Smooth muscle cell (in vitro differentiated cells): ENCODE measurements at regions not wholly inside any gene's neighbourhood (a gene's known extent, or its start where the extent isn't known, plus 50 kb on each side); places are given as distances from the start of the nearest gene placed in this dataset.

Source experiments
- DNase-seq: peaks from one replicate; lab custom pipeline; 2025; ENCODE audit not compliant: unreplicated experiment; lab: John Stamatoyannopoulos, UW
- H2AFZ ChIP-seq: fragments of 200-600 bp; sonication (generic); 2 replicates; pipeline ENCODE4 v1.6.0; 2016; ENCODE audit warnings: antibody characterized with exemption, low read depth, mild to moderate bottlenecking
- H3F3A ChIP-seq: fragments of 200-600 bp; sonication (generic); 2 replicates; pipeline ENCODE4 v1.6.0; 2017; ENCODE audit warnings: antibody characterized with exemption, low read depth
- H3K27ac ChIP-seq: fragments of 200-600 bp; sonication (generic); 2 replicates; pipeline ENCODE4 v1.5.1; 2016; ENCODE audit warnings: low read depth, mild to moderate bottlenecking
- H3K27me3 ChIP-seq: fragments of 200-600 bp; sonication (generic); 2 replicates; pipeline ENCODE4 v1.6.1; 2016; ENCODE audit warnings: low read depth, mild to moderate bottlenecking
- H3K36me3 ChIP-seq: fragments of 200-600 bp; sonication (generic); 2 replicates; pipeline ENCODE4 v1.5.1; 2016; ENCODE audit warnings: low read depth
- H3K4me1 ChIP-seq: fragments of 200-600 bp; sonication (generic); 2 replicates; pipeline ENCODE4 v1.5.1; 2016; ENCODE audit warnings: low read depth
- H3K4me2 ChIP-seq: fragments of 200-600 bp; sonication (generic); 2 replicates; pipeline ENCODE4 v1.6.0; 2016; ENCODE audit warnings: mild to moderate bottlenecking
- H3K4me3 ChIP-seq: fragments of 200-600 bp; sonication (generic); 2 replicates; pipeline ENCODE4 v1.5.1; 2016; ENCODE audit warnings: mild to moderate bottlenecking
- H3K79me2 ChIP-seq: fragments of 200-600 bp; sonication (generic); 2 replicates; pipeline ENCODE4 v1.6.0; 2016; ENCODE audit warnings: low read depth, mild to moderate bottlenecking
- H3K9ac ChIP-seq: fragments of 200-600 bp; sonication (generic); 2 replicates; pipeline ENCODE4 v1.6.0; 2016; ENCODE audit warnings: low read depth
- H3K9me3 ChIP-seq: fragments of 200-600 bp; sonication (generic); replicated peaks from 2 replicates; pipeline ENCODE4 v1.5.1; 2016; ENCODE audit warnings: low read depth
- H4K20me1 ChIP-seq: fragments of 200-600 bp; sonication (generic); 2 replicates; pipeline ENCODE4 v1.6.0; 2016; ENCODE audit warnings: low read depth
- CTCF ChIP-seq: fragments of 200-600 bp; sonication (generic); IDR thresholded peaks from 2 replicates; pipeline ENCODE4 v1.5.1; 2017; ENCODE audit warnings: borderline replicate concordance, mild to moderate bottlenecking, antibody characterized with exemption; ENCODE audit not compliant: insufficient read depth, poor library complexity, severe bottlenecking
- WGBS: methylation state at CpG from one replicate; pipeline ENCODE4 v1.1.7; 2016; ENCODE audit warnings: low lambda C conversion rate; 5-methylcytosine and 5-hydroxymethylcytosine counted together

- TF ChIP-seq CTCF = no peak
- no peaks in the 10 kb centered on the region for H3F3A ChIP-seq
- H3K9me3 ChIP-seq = no peaks in the 10 kb centered on the region
- WGBS = 51% methylated on average over 5 of the region's 5 CpGs
- no peak overlapping the region for H2AFZ ChIP-seq
- no peak overlapping the region for H3K4me3 ChIP-seq
- H3K27me3 ChIP-seq = no peaks in the 10 kb centered on the region
- no peaks in the 10 kb centered on the region for H4K20me1 ChIP-seq
- no peak overlapping the region for H3K4me2 ChIP-seq
- no peaks in the 10 kb centered on the region for H3K4me1 ChIP-seq
- DNase-seq = no peak
- H3K27ac ChIP-seq = no peak overlapping the region
- no peaks in the 10 kb centered on the region for H3K79me2 ChIP-seq
- H3K36me3 ChIP-seq = no peaks in the 10 kb centered on the region
- no peak overlapping the region for H3K9ac ChIP-seq
Observed at GRCh38 chr7:40996233-40996677, 706.6 kb downstream of the INHBA start.

GRCh38 chr7:40990841-40991240 lies 712.0 kb downstream of the INHBA start:
- no peaks in the 10 kb centered on the region for H4K20me1 ChIP-seq
- H3K4me2 ChIP-seq = no peak overlapping the region
- WGBS = 99% methylated on average over 3 of the region's 3 CpGs
- H3F3A ChIP-seq = no peaks in the 10 kb centered on the region
- DNase-seq = no peak
- H3K36me3 ChIP-seq = no peaks in the 10 kb centered on the region
- no peaks in the 10 kb centered on the region for H3K27me3 ChIP-seq
- no peak for TF ChIP-seq CTCF
- H3K27ac ChIP-seq = no peak overlapping the region
- H3K4me3 ChIP-seq = no peak overlapping the region
- no peaks in the 10 kb centered on the region for H3K4me1 ChIP-seq
- no peak overlapping the region for H3K9ac ChIP-seq
- no peaks in the 10 kb centered on the region for H3K79me2 ChIP-seq
- H2AFZ ChIP-seq = no peak overlapping the region
- no peaks in the 10 kb centered on the region for H3K9me3 ChIP-seq

- H3K27ac ChIP-seq = no peak overlapping the region
- WGBS = 100% methylated on average over 2 of the region's 2 CpGs
- no peak overlapping the region for H3K4me3 ChIP-seq
- H3F3A ChIP-seq = no peaks in the 10 kb centered on the region
- H3K4me1 ChIP-seq = no peaks in the 10 kb centered on the region
- H3K9ac ChIP-seq = no peak overlapping the region
- no peak for DNase-seq
- TF ChIP-seq CTCF = no peak
- H3K79me2 ChIP-seq = no peaks in the 10 kb centered on the region
- no peak overlapping the region for H2AFZ ChIP-seq
- H3K36me3 ChIP-seq = no peaks in the 10 kb centered on the region
- H3K4me2 ChIP-seq = no peak overlapping the region
- no peaks in the 10 kb centered on the region for H3K27me3 ChIP-seq
- H4K20me1 ChIP-seq = no peaks in the 10 kb centered on the region
- no peaks in the 10 kb centered on the region for H3K9me3 ChIP-seq
Observed at GRCh38 chr7:40987571-40987970, 715.3 kb downstream of the INHBA start.

GRCh38 chr7:40986351-40986873 lies 716.5 kb downstream of the INHBA start:
- no peaks in the 10 kb centered on the region for H3K27me3 ChIP-seq
- 23% methylated on average over 7 of the region's 7 CpGs for WGBS
- H3K9ac ChIP-seq = peak overlapping the region; percentile 74
- peak overlapping the region; percentile 89 for H3K27ac ChIP-seq
- no peaks in the 10 kb centered on the region for H3K79me2 ChIP-seq
- no peaks in the 10 kb centered on the region for H3F3A ChIP-seq
- no peak for DNase-seq
- no peaks in the 10 kb centered on the region for H3K36me3 ChIP-seq
- no peaks in the 10 kb centered on the region for H4K20me1 ChIP-seq
- peak overlapping the region; percentile 45 for H3K4me2 ChIP-seq
- peak overlapping the region; percentile 7 for H2AFZ ChIP-seq
- no peak overlapping the region for H3K4me3 ChIP-seq
- TF ChIP-seq CTCF = no peak
- H3K9me3 ChIP-seq = no peaks in the 10 kb centered on the region
- no peaks in the 10 kb centered on the region for H3K4me1 ChIP-seq
